ENCODE measurements at regions not wholly inside any gene's neighbourhood (a gene's known extent, or its start where the extent isn't known, plus 50 kb on each side); places are given as distances from the start of the nearest gene placed in this dataset.

- no peak for TF ChIP-seq CTCF (IDR thresholded peaks at IDR 0.05; ENCODE audit: low read depth, low read length)
- H3K4me3 ChIP-seq (ENCODE audit: low read depth, low read length) = no peak overlapping the region
Measured at GRCh38 chr14:44783901-44784300, 177.8 kb downstream of the KLHL28 start.

- no peak for TF ChIP-seq CTCF (IDR thresholded peaks at IDR 0.05; ENCODE audit: low read depth, low read length)
- H3K4me3 ChIP-seq (ENCODE audit: low read depth, low read length) = no peak overlapping the region
Measured at GRCh38 chr14:44782775-44783238, 178.9 kb downstream of the KLHL28 start.

- TF ChIP-seq CTCF (IDR thresholded peaks at IDR 0.05; ENCODE audit: low read depth, low read length) = no peak
- no peak overlapping the region for H3K4me3 ChIP-seq (ENCODE audit: low read depth, low read length)
Measured at GRCh38 chr14:44780989-44781388, 180.8 kb downstream of the KLHL28 start.

GRCh38 chr14:44778604-44779003 is 183.1 kb downstream of the KLHL28 start:
- H3K4me3 ChIP-seq (ENCODE audit: low read depth, low read length) = no peak overlapping the region
- TF ChIP-seq CTCF (IDR thresholded peaks at IDR 0.05; ENCODE audit: low read depth, low read length) = no peak

GRCh38 chr14:44777584-44777983 is 184.2 kb downstream of the KLHL28 start:
- no peak for TF ChIP-seq CTCF (IDR thresholded peaks at IDR 0.05; ENCODE audit: low read depth, low read length)
- H3K4me3 ChIP-seq (ENCODE audit: low read depth, low read length) = no peak overlapping the region

- no peak overlapping the region for H3K4me3 ChIP-seq (ENCODE audit: low read depth, low read length)
- TF ChIP-seq CTCF (IDR thresholded peaks at IDR 0.05; ENCODE audit: low read depth, low read length) = no peak
Measured at GRCh38 chr14:44775248-44775647, 186.5 kb downstream of the KLHL28 start.

- H3K4me3 ChIP-seq (ENCODE audit: low read depth, low read length) = no peak overlapping the region
- no peak for TF ChIP-seq CTCF (IDR thresholded peaks at IDR 0.05; ENCODE audit: low read depth, low read length)
Measured at GRCh38 chr14:44774396-44774795, 187.4 kb downstream of the KLHL28 start.
